ENCODE measurements at regions not wholly inside any gene's neighbourhood (a gene's known extent, or its start where the extent isn't known, plus 50 kb on each side); places are given as distances from the start of the nearest gene placed in this dataset.

- no peak overlapping the region for H3K4me2 ChIP-seq (ENCODE audit: low read depth, low read length)
- in situ Hi-C loops (cut with HindIII; ENCODE audit: extremely low pct_ligation_motif_present, low pct_unique_long_range_greater_than_20kb) = no loop called here
- H3K4me3 ChIP-seq (replicated peaks in 1 of 3; ENCODE audit: insufficient read depth in 1 of 3, low read depth in 2 of 3, low read length in 3 of 3) = no peak overlapping the region
- H3K9me3 ChIP-seq (ENCODE audit: low read length) = no peaks in the 10 kb centered on the region
- no peaks in the 10 kb centered on the region for H4K20me1 ChIP-seq (ENCODE audit: insufficient read depth, low read length)
- H3K4me1 ChIP-seq (ENCODE audit: insufficient read depth, low read length) = peaks cover 28% of the 10 kb centered on the region
- FAIRE-seq (no peak), DNase-seq (ENCODE audit: low spot score) (no peak), ATAC-seq (no peak)
- H2AFZ ChIP-seq (ENCODE audit: low read length) = no peak overlapping the region
- POLR2A ChIA-PET = no interaction called here
- no TSS peak for BruUV-seq (replicated peaks)
- CTCF ChIA-PET (ENCODE audit: low intra/inter-chr PET ratio, low total read pairs) = no interaction called here
- H3K36me3 ChIP-seq (replicated peaks in 1 of 2; ENCODE audit: control insufficient read depth in 1 of 2, insufficient read depth in 2 of 2, low read length in 2 of 2) = no peaks in the 10 kb centered on the region
- intact Hi-C loops (cut with micrococcal nuclease; ENCODE audit: unreplicated experiment) = no loop called here
- H3K9ac ChIP-seq (ENCODE audit: insufficient read depth, low read depth, low read length) = no peak overlapping the region
- no peak overlapping the region for H3K27ac ChIP-seq (ENCODE audit: extremely low read length, insufficient read depth, low read length)
- H3K79me2 ChIP-seq (ENCODE audit: insufficient read depth, low read length) = no peaks in the 10 kb centered on the region
- WGBS (ENCODE audit: low lambda C conversion rate) = 82% methylated on average over 3 of the region's 3 CpGs
- H3K27me3 ChIP-seq (ENCODE audit: control insufficient read depth in 1 of 2, insufficient read depth in 2 of 2, low read length in 2 of 2) = peaks cover 0 to 4% of the 10 kb centered on the region in 2 experiments; a peak in 1 of 5 replicates
- TF ChIP-seq ZNF704 (CRISPR knock-in tag; IDR thresholded peaks at IDR 0.05; ENCODE audit: borderline replicate concordance) (no peak), ZNF749 (CRISPR knock-in tag; IDR thresholded peaks at IDR 0.05; ENCODE audit: borderline replicate concordance) (no peak), GFI1 (CRISPR knock-in tag; IDR thresholded peaks at IDR 0.05; ENCODE audit: borderline replicate concordance) (no peak), ZNF615 (CRISPR knock-in tag; IDR thresholded peaks at IDR 0.05; ENCODE audit: borderline replicate concordance) (no peak), ZFP90 (CRISPR knock-in tag; IDR thresholded peaks at IDR 0.05; ENCODE audit: borderline replicate concordance) (no peak), MIXL1 (CRISPR knock-in tag; IDR thresholded peaks at IDR 0.05) (no peak), ZMYM3 (CRISPR knock-in tag; IDR thresholded peaks at IDR 0.05) (no peak), PLRG1 (conservative IDR thresholded peaks at IDR 0.05) (no peak), HNF1A (IDR thresholded peaks at IDR 0.05; ENCODE audit: low read depth) (no peak), HNF1A (CRISPR knock-in tag; IDR thresholded peaks at IDR 0.05; ENCODE audit: borderline replicate concordance) (no peak), DZIP1 (CRISPR knock-in tag; IDR thresholded peaks at IDR 0.05) (no peak), AKNA (CRISPR knock-in tag; IDR thresholded peaks at IDR 0.05; ENCODE audit: borderline replicate concordance) (no peak), BRCA1 (CRISPR knock-in tag; IDR thresholded peaks at IDR 0.05) (no peak)
These were observed 211.0 kb downstream of the PTPRU start for GRCh38 chr1:29447368-29447767.
